ENCODE measurements at regions not wholly inside any gene's neighbourhood (a gene's known extent, or its start where the extent isn't known, plus 50 kb on each side); places are given as distances from the start of the nearest gene placed in this dataset.
"Not testable (repeated sequence)": the region's sequence is repeated elsewhere in the genome, so short reads cannot be mapped to it uniquely, and the experiment has no call there.

- DNase-seq = no peak
These were observed 111.5 kb upstream of the ETV3 start for GRCh38 chr1:157249739-157250138.

GRCh38 chr1:157249326-157249725 is 111.1 kb upstream of the ETV3 start:
- DNase-seq = no peak

GRCh38 chr1:157247764-157248049 is 109.5 kb upstream of the ETV3 start:
- DNase-seq = not testable (repeated sequence)

- DNase-seq = no peak
These were observed 109.0 kb upstream of the ETV3 start for GRCh38 chr1:157247005-157247763.

- DNase-seq = no peak
These were observed 107.6 kb upstream of the ETV3 start for GRCh38 chr1:157245823-157246222.

GRCh38 chr1:157241185-157241538 is 103.0 kb upstream of the ETV3 start:
- DNase-seq = no peak

- peak in 1 of 3 experiments; percentile 22 for DNase-seq
These were observed 102.4 kb upstream of the ETV3 start for GRCh38 chr1:157240495-157241184.

- DNase-seq = no peak
These were observed 101.7 kb upstream of the ETV3 start for GRCh38 chr1:157239936-157240335.

- no peak for DNase-seq
These were observed 100.4 kb upstream of the ETV3 start for GRCh38 chr1:157238585-157238984.

- no peak for DNase-seq
These were observed 99.8 kb upstream of the ETV3 start for GRCh38 chr1:157237981-157238380.

GRCh38 chr1:157237522-157237921 is 99.3 kb upstream of the ETV3 start:
- no peak for DNase-seq

- DNase-seq = no peak
These were observed 97.9 kb upstream of the ETV3 start for GRCh38 chr1:157236072-157236471.

GRCh38 chr1:157235307-157235706 is 97.1 kb upstream of the ETV3 start:
- no peak for DNase-seq

- no peak for DNase-seq
These were observed 96.6 kb upstream of the ETV3 start for GRCh38 chr1:157234705-157235273.

GRCh38 chr1:157233131-157233530 is 94.9 kb upstream of the ETV3 start:
- DNase-seq = no peak

GRCh38 chr1:157231846-157232525 is 93.8 kb upstream of the ETV3 start:
- DNase-seq = no peak

GRCh38 chr1:157230500-157230899 is 92.3 kb upstream of the ETV3 start:
- DNase-seq = no peak

GRCh38 chr1:157227700-157228099 is 89.5 kb upstream of the ETV3 start:
- DNase-seq = no peak

GRCh38 chr1:157226739-157227138 is 88.5 kb upstream of the ETV3 start:
- no peak for DNase-seq

GRCh38 chr1:157219600-157219999 is 81.4 kb upstream of the ETV3 start:
- no peak for DNase-seq

- DNase-seq = no peak
These were observed 81.0 kb upstream of the ETV3 start for GRCh38 chr1:157219182-157219581.

GRCh38 chr1:157218671-157219070 is 80.5 kb upstream of the ETV3 start:
- no peak for DNase-seq

GRCh38 chr1:157217486-157217885 is 79.3 kb upstream of the ETV3 start:
- no peak for DNase-seq

- no peak for DNase-seq
These were observed 75.6 kb upstream of the ETV3 start for GRCh38 chr1:157213836-157214235.
